Stimulated activated CD4-positive, alpha-beta T cell treated with anti-CD3 and anti-CD28 coated beads, Interleukin-2, amount 100 ng/mL, for 48 hours (primary cell): ENCODE measurements at regions not wholly inside any gene's neighbourhood (a gene's known extent, or its start where the extent isn't known, plus 50 kb on each side); places are given as distances from the start of the nearest gene placed in this dataset.
"Not testable (repeated sequence)": the region's sequence is repeated elsewhere in the genome, so short reads cannot be mapped to it uniquely, and the experiment has no call there.

Source experiments
- DNase-seq, 2 donors: peaks; one replicate each; pipeline ENCODE4 v3.0.0-alpha.2; 2020

GRCh38 chr2:87439617-87440204 lies 308.2 kb upstream of the PLGLB2 start:
- not testable (repeated sequence) for DNase-seq

DNA sequence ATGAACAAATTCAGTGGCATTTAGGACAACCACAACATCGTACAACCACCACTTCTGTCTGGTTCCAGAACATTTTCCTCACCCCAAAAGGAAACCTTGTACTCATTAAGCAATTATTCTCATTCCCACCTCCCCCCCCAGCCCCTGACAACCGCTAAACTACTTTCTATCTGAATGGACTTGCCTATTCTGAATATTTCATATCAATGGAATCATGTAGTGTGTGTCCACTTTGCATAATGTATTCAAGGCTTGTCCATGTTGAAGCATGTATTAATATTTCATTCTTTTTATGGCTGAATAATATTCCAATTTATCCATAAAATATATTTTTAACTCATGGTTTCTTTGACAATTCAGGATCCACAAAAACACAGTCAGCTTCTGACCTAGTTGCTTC lies 307.2 kb upstream of the PLGLB2 start:
- DNase-seq, result not testable (repeated sequence)

DNA sequence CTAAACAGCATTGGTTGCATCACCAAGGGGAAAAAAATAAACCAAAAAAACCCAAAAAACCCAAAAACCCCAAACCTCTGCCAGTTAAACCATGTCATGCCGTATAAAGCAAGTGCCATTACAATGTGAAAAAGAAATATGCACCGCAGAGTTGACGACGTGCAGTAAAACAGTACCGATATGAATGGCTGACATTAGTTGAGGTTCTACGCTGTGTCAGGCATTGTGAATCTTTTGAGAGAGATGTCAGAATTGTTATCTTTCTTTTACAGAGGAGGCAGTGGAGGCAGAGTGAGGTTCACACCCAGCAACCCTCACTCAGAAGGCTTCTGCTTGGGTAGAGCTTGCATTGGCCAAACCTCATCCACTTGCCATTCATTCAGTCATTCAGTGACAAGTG lies 306.5 kb upstream of the PLGLB2 start:
- DNase-seq, result not testable (repeated sequence)

DNA sequence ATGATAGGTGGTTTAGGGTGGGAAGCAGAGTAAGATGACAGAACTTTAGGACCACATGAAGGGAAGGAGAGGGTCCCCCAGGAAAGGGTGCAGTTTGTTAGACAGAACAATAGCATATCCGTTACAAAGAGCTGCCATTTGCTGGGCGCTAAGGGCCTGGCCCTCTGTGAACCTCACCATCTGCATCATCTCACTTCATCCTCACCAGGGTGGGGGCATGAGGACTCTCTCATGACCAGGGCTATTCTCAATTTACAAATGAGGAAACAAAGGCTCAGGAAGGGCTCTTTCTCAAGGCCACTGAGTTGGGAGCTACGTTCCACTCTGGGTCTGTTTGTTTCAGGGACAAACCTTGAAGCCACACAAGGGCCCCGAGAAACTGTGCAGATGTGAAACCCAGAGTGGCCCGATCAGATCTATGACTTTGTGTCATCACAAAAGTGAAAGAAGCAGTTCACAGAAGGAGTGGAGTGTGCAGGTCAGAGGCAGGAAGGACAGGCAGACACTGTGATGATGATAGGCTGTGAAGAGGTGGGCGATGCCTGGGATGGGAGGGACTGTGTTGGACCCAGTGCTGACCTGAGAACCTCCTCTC lies 304.8 kb upstream of the PLGLB2 start:
- peak in 1 of 2 donors; percentile 38 for DNase-seq

DNA sequence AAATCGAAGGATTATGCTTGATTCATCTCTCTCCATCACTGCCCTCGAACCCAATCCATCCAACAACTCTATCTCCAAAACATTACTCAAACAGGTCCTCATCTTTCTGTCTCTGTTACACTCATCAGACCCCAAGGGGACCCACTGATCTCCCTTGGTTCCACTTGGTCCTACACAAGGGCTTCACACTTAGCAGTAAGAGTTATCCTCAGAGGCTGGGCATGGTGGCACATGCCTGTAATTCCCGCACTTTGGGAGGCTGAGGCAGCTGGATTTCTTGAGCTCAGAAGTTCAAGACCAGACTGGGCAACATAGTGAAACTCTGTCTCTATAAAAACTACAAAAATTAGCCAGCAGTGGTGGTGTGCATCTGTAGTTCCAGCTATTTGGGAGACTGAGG lies 302.9 kb upstream of the PLGLB2 start:
- not testable (repeated sequence) for DNase-seq

GRCh38 chr2:87445613-87446312 lies 302.1 kb upstream of the PLGLB2 start:
- DNase-seq, result not testable (repeated sequence)

DNA sequence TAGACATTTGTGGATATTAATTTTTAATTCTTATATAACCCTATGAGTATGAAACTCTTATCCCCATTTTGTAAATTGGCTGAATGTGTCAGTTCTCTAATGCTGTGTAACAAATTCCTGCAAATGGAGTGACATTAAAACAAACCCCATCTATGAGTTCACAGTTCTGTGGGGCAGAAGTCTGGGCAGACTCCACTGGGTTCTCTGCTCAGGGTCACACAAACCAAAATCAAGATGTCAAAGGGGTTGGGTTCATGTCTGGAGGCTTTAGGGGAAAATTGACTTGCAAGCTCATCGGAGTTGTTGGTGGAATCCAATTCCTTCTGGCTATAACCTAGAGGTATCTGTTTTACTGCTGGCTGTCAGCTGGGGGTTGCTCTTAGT lies 301.6 kb upstream of the PLGLB2 start:
- not testable (repeated sequence) for DNase-seq

DNA sequence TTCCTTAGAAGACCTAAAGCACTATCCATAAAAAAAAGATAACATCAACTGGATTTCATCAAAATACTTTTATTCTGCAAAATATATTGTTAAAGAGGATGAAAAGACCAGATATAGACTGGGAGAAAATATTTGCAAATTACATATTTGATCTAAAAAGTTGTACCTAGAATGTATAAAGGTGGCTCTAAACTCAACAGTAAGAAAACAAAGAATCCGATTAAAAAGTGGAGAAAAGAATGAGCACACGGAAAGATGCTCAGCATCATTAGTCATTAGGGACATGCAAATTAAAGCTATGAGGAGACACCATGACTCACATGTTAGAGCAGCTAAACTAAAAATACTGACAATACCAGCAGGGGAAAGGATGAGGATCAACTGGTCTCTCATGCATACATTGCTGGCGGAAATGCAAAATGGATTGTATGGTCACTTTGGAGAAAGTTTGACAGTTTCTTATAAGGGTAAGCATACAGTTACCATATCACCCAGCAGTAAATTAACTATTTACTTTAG lies 298.4 kb upstream of the PLGLB2 start:
- DNase-seq, result not testable (repeated sequence)

DNA sequence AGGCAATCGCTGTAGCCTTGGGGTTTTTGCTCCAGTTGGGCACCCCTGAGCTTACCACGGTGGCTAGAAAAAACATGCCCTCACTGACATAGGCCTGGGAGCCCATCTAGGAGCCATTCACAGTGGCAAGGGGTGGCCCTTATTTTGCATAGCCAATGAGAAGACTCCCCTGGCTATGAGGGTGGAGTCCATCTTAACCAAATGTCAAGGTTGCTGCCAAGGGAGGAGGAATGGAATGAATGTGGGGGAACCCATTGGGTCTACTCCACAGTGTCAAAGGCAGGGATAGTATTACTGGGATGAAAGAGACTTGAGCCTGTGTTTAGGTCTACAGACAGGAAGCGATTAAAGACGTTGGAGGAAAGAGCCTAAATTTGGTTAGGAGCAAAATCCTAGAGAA lies 295.7 kb upstream of the PLGLB2 start:
- DNase-seq, result not testable (repeated sequence)

DNA sequence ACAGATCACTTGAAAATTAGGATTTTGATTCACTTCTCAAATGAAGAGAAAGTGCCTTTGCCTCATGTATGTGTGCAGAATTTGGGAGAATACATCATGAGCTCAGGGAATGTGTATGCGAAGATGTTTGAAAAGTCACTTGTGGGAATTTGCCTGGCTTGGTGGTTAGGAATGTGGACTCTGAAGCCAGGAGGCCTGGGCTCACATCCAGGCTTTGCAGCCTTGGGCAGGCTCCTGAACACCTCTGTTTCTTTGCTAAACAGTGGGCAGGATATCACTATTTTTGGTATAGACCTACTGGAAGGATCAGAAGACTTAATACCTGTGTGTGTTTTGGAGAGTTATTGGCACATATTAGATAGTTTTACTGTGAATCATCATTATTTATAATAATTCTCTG lies 295.0 kb upstream of the PLGLB2 start:
- DNase-seq, result not testable (repeated sequence)

GRCh38 chr2:87453965-87454364 lies 293.9 kb upstream of the PLGLB2 start:
- DNase-seq, result not testable (repeated sequence)

- DNase-seq, result not testable (repeated sequence)
Measured at GRCh38 chr2:87454421-87454820, 293.5 kb upstream of the PLGLB2 start.

GRCh38 chr2:87455209-87455853 lies 292.6 kb upstream of the PLGLB2 start:
- DNase-seq, result not testable (repeated sequence)

- not testable (repeated sequence) for DNase-seq
Measured at GRCh38 chr2:87455854-87456249, 292.0 kb upstream of the PLGLB2 start.

- not testable (repeated sequence) for DNase-seq
Measured at GRCh38 chr2:87456477-87457128, 291.3 kb upstream of the PLGLB2 start.

- DNase-seq, result not testable (repeated sequence)
Measured at GRCh38 chr2:87457129-87457499, 290.8 kb upstream of the PLGLB2 start.

DNA sequence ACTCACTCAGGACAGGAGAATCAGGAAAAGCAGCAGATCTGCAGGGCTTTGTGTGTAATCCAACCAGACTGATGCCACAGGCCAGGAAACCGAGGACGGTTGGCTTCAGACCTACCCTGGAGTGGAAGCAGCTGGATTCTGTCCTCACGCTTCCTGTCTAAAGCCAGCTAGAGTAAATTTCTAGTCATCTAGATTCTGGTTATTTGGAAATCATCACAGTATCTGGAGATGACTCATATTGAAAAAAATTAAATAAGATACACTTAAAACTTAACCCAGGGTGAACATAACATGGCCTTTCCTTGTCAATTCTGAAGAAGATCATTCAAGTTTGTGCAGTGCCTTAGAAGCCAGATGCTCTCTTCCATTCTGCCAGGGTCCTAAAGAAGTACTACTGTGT lies 288.9 kb upstream of the PLGLB2 start:
- DNase-seq, result not testable (repeated sequence)

DNA sequence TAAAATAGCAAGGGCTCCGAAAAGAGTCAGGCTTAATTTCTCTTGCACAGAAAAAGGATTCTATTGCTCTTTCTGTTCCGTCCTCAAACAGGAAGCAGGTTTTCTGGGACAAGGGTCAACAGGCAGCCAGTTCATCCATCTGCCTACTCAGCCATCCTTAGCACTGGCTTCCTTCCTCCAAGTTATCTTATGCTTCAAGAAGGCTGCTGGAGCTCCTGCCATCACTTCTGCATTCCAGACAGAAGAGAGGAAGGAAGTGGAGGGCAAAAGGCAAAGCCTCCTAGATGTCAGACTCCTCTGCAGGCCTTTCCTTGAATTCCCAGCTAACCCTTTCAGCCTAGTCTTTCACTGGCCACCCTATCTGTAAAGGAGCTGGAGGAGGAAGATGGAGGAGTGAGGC lies 287.8 kb upstream of the PLGLB2 start:
- not testable (repeated sequence) for DNase-seq

GRCh38 chr2:87460662-87461061 lies 287.2 kb upstream of the PLGLB2 start:
- DNase-seq, result not testable (repeated sequence)

DNA sequence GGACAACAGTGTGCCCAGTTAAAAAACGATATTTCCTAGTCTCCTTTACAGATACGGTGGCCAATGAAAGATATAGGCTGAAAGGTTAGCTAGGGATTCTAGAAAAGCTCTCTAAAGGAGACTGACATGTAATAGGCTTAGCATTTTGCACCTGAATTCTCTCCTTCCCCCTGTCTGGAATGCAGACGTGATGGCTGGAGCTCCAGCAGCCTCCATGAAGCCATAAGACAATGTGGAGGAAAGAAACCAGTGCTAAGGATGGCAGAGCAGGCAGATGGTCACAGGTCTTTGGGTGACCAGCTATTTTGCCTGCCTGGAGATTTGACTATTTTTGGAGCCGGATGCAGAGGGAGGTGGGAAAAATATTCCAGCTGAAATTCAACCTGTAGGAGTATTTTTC lies 286.2 kb upstream of the PLGLB2 start:
- not testable (repeated sequence) for DNase-seq

- DNase-seq, result not testable (repeated sequence)
Measured at GRCh38 chr2:87464219-87464618, 283.7 kb upstream of the PLGLB2 start.

DNA sequence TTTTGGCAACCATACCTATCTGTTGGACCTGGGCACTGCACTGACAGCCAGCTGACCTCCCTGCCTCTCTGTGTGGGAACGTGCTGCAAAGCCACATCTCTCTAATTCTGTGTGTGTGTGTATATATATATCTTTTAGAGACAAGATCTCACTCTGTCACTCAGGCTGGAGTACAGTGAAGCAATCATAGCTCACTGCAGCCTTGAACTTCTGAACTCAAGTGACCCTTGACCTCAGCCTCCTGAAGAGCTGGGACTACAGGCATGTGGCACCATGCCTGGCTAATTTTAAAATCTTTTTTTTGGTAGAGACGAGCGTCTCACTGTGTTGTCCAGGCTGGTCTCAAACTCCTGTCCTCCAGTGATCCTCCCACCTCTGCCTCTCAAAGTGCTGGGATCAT lies 282.2 kb upstream of the PLGLB2 start:
- DNase-seq, result not testable (repeated sequence)

DNA sequence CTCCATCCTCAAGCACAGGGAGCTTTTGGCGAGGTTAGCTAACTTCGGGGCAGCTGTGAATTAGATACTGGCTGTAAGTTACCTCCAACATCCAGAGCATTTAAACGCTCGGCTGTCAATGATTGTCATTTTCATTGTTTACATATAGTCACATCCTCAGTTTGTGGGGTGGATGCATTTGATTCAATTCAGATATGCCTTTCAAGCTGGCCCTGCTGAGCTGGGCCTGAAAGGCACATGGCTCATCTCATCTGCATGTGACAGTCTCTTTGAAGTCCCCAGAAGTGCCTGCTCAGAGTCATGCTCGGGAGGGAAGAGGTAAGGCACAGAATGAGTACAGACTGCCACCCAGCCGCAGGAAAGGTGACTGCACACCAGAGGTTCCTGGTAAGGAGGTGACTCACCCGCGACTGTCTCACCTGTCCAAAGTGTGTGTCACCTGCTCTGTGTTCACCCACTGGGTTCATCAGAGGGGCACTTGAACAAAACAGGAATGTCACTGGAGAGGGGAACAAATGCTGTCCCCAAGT lies 281.2 kb upstream of the PLGLB2 start:
- peak; percentile 44 to 65 for DNase-seq
